SJCRH30 (cell line): ENCODE measurements at regions not wholly inside any gene's neighbourhood (a gene's known extent, or its start where the extent isn't known, plus 50 kb on each side); places are given as distances from the start of the nearest gene placed in this dataset.

Experiments
- DNase-seq, 2 experiments: peaks; one replicate each; pipeline ENCODE4 v3.0.0-alpha.2; 2015 to 2020
- H3K27ac ChIP-seq: fragments of 250-450 bp; sonication (Bioruptor Pico); 2 replicates; pipeline ENCODE4 v1.5.1; 2020; ENCODE audit warnings: mild to moderate bottlenecking, moderate library complexity
- H3K27me3 ChIP-seq: fragments of 250-450 bp; sonication (Bioruptor Pico); 2 replicates; pipeline ENCODE4 v1.5.1; 2020; ENCODE audit warnings: mild to moderate bottlenecking, moderate library complexity
- H3K36me3 ChIP-seq: fragments of 250-450 bp; sonication (Bioruptor Pico); 2 replicates; pipeline ENCODE4 v1.5.1; 2020; ENCODE audit warnings: mild to moderate bottlenecking, moderate library complexity
- H3K4me1 ChIP-seq: fragments of 250-450 bp; sonication (Bioruptor Pico); 2 replicates; pipeline ENCODE4 v1.5.1; 2020; ENCODE audit warnings: mild to moderate bottlenecking, moderate library complexity
- H3K4me3 ChIP-seq: fragments of 250-450 bp; sonication (Bioruptor Pico); 2 replicates; pipeline ENCODE4 v1.5.1; 2020; ENCODE audit warnings: mild to moderate bottlenecking, moderate library complexity
- H3K9me3 ChIP-seq: fragments of 250-450 bp; sonication (Bioruptor Pico); replicated peaks from 2 replicates; pipeline ENCODE4 v1.5.1; 2020; ENCODE audit warnings: mild to moderate bottlenecking, moderate library complexity

DNA sequence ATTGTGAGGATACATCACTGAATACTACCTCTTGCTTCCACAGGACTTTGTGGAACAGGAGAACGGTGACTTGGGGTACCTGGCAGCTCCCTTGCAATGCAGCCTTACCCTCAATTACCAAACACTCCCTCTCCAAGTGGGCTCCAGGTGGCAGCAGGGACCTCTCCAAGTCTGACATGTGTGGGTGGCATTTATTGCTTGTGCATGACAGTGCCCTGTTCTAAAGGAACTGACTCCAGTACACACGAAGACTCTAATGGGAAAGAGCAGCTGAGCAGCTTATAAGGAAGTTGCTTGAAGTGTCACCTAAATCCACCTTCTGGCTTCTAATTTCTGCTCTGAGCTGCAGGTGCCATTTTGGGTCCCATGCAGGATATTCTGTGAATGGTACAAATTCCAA lies 174.1 kb upstream of the SLCO3A1 start:
- H3K4me1 ChIP-seq = no peaks in the 10 kb centered on the region
- no peaks in the 10 kb centered on the region for H3K36me3 ChIP-seq
- H3K9me3 ChIP-seq = no peaks in the 10 kb centered on the region; the same call in 1 of the 2 replicates
- no peak overlapping the region for H3K27ac ChIP-seq
- DNase-seq = no peak
- H3K4me3 ChIP-seq = no peak overlapping the region
- H3K27me3 ChIP-seq = no peaks in the 10 kb centered on the region

- Histone ChIP-seq H3K27me3 (no peaks in the 10 kb centered on the region), H3K4me3 (no peak overlapping the region), H3K27ac (no peak overlapping the region), H3K9me3 (no peaks in the 10 kb centered on the region), H3K36me3 (no peaks in the 10 kb centered on the region), H3K4me1 (no peaks in the 10 kb centered on the region)
- no peak for DNase-seq
Measured at GRCh38 chr15:91685436-91685835, 168.1 kb upstream of the SLCO3A1 start.

- Histone ChIP-seq H3K36me3 (no peaks in the 10 kb centered on the region), H3K27ac (no peak overlapping the region), H3K4me3 (no peak overlapping the region), H3K9me3 (no peaks in the 10 kb centered on the region), H3K4me1 (no peaks in the 10 kb centered on the region), H3K27me3 (no peaks in the 10 kb centered on the region)
- no peak for DNase-seq
Measured at GRCh38 chr15:91688811-91689210, 164.7 kb upstream of the SLCO3A1 start.

GRCh38 chr15:91689377-91689776 lies 164.1 kb upstream of the SLCO3A1 start:
- Histone ChIP-seq H3K4me1 (no peaks in the 10 kb centered on the region), H3K27me3 (no peaks in the 10 kb centered on the region), H3K9me3 (no peaks in the 10 kb centered on the region), H3K27ac (no peak overlapping the region), H3K4me3 (no peak overlapping the region), H3K36me3 (no peaks in the 10 kb centered on the region)
- DNase-seq = no peak

GRCh38 chr15:91692596-91692995 lies 160.9 kb upstream of the SLCO3A1 start:
- Histone ChIP-seq H3K36me3 (no peaks in the 10 kb centered on the region), H3K9me3 (no peaks in the 10 kb centered on the region), H3K27ac (no peak overlapping the region), H3K27me3 (no peaks in the 10 kb centered on the region), H3K4me1 (no peaks in the 10 kb centered on the region), H3K4me3 (no peak overlapping the region)
- no peak for DNase-seq

DNA sequence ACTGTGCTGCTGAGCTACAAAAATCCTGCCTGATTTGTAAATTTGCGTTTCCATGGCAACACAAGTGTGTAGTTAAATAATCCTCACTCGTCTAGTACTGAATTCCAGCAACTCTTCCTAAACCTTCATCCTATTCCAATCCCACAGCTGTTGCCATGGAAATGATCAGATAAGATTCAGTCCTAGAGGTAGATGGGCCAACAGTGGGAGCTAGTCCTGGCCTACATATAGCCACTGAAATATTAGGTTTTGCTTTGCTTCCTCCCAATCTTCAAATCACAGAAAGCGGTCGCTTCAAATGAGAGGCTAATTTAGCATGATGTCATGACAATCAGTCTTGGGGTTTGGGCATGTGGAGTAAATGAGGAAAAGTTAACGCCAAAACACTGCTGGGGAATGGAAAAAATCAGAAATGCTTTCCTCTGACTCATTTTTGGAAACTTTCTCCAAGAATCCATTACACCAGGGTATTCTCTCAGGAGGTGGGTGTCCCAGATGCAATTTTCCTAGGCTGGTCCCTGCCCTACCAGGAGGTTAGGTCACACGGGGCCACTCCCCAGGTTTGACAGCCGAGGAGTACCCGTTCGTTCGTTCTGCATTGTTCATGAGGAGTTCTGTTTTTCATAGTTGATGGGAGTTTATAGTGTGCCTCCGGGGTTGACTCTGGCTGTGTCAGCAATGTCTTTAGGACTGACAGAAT lies 159.2 kb upstream of the SLCO3A1 start:
- H3K9me3 ChIP-seq = no peaks in the 10 kb centered on the region
- H3K4me3 ChIP-seq = no peak overlapping the region
- H3K27me3 ChIP-seq = no peaks in the 10 kb centered on the region
- H3K27ac ChIP-seq = no peak overlapping the region
- H3K4me1 ChIP-seq = no peaks in the 10 kb centered on the region
- peak in 1 of 2 experiments; percentile 26 for DNase-seq
- H3K36me3 ChIP-seq = no peaks in the 10 kb centered on the region

- no peak for DNase-seq
- H3K9me3 ChIP-seq = no peaks in the 10 kb centered on the region
- H3K27me3 ChIP-seq = no peaks in the 10 kb centered on the region
- H3K4me1 ChIP-seq = no peaks in the 10 kb centered on the region
- H3K36me3 ChIP-seq = no peaks in the 10 kb centered on the region
- no peak overlapping the region for H3K4me3 ChIP-seq
- H3K27ac ChIP-seq = no peak overlapping the region
Measured at GRCh38 chr15:91694831-91695210, 158.7 kb upstream of the SLCO3A1 start.

DNA sequence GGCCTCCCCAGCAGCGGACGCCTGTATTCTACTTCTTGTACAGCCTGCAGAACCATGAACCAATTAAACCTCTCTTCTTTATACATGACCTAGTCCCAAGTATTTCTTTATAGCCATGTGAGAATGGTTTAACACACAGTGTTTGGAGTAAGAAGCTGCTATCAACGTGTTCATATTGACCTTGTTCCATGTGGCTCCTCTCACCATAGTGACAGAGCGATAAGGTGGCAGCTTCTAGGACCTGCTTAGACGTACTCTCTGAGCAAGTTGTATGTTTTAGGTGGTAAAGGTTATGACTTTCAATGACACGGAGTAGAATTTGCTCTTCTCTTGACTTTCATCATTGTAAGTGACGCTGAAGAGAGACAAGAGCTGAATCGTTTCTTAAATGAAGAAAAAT lies 157.7 kb upstream of the SLCO3A1 start:
- Histone ChIP-seq H3K9me3 (no peaks in the 10 kb centered on the region), H3K4me1 (no peaks in the 10 kb centered on the region), H3K4me3 (no peak overlapping the region), H3K27me3 (no peaks in the 10 kb centered on the region), H3K36me3 (no peaks in the 10 kb centered on the region), H3K27ac (no peak overlapping the region)
- no peak for DNase-seq

- Histone ChIP-seq H3K4me1 (no peaks in the 10 kb centered on the region), H3K9me3 (no peaks in the 10 kb centered on the region), H3K36me3 (no peaks in the 10 kb centered on the region), H3K27me3 (no peaks in the 10 kb centered on the region), H3K27ac (no peak overlapping the region), H3K4me3 (no peak overlapping the region)
- no peak for DNase-seq
Measured at GRCh38 chr15:91696981-91697380, 156.5 kb upstream of the SLCO3A1 start.

- H3K4me1 ChIP-seq = no peaks in the 10 kb centered on the region
- H3K27me3 ChIP-seq = no peaks in the 10 kb centered on the region
- H3K36me3 ChIP-seq = no peaks in the 10 kb centered on the region
Measured at GRCh38 chr15:91698241-91698640, 155.3 kb upstream of the SLCO3A1 start.

GRCh38 chr15:91699741-91700140 lies 153.8 kb upstream of the SLCO3A1 start:
- Histone ChIP-seq H3K4me1 (no peaks in the 10 kb centered on the region), H3K9me3 (no peaks in the 10 kb centered on the region), H3K4me3 (no peak overlapping the region), H3K36me3 (no peaks in the 10 kb centered on the region), H3K27ac (no peak overlapping the region), H3K27me3 (no peaks in the 10 kb centered on the region)
- no peak for DNase-seq

More at GRCh38 chr15:91698241-91698640, 155.3 kb upstream of the SLCO3A1 start:
- H3K9me3 ChIP-seq = no peaks in the 10 kb centered on the region
- no peak overlapping the region for H3K4me3 ChIP-seq
- no peak overlapping the region for H3K27ac ChIP-seq
- no peak for DNase-seq

GRCh38 chr15:91703274-91703673 lies 150.2 kb upstream of the SLCO3A1 start:
- no peaks in the 10 kb centered on the region for H3K4me1 ChIP-seq
- no peaks in the 10 kb centered on the region for H3K27me3 ChIP-seq
- no peak overlapping the region for H3K4me3 ChIP-seq
- DNase-seq = no peak
- no peak overlapping the region for H3K27ac ChIP-seq
- H3K9me3 ChIP-seq = no peaks in the 10 kb centered on the region
- no peaks in the 10 kb centered on the region for H3K36me3 ChIP-seq

GRCh38 chr15:91704343-91704742 lies 149.2 kb upstream of the SLCO3A1 start:
- H3K36me3 ChIP-seq = no peaks in the 10 kb centered on the region
- H3K4me3 ChIP-seq = no peak overlapping the region
- no peaks in the 10 kb centered on the region for H3K4me1 ChIP-seq
- H3K9me3 ChIP-seq = no peaks in the 10 kb centered on the region
- H3K27me3 ChIP-seq = no peaks in the 10 kb centered on the region
- DNase-seq = no peak
- no peak overlapping the region for H3K27ac ChIP-seq

DNA sequence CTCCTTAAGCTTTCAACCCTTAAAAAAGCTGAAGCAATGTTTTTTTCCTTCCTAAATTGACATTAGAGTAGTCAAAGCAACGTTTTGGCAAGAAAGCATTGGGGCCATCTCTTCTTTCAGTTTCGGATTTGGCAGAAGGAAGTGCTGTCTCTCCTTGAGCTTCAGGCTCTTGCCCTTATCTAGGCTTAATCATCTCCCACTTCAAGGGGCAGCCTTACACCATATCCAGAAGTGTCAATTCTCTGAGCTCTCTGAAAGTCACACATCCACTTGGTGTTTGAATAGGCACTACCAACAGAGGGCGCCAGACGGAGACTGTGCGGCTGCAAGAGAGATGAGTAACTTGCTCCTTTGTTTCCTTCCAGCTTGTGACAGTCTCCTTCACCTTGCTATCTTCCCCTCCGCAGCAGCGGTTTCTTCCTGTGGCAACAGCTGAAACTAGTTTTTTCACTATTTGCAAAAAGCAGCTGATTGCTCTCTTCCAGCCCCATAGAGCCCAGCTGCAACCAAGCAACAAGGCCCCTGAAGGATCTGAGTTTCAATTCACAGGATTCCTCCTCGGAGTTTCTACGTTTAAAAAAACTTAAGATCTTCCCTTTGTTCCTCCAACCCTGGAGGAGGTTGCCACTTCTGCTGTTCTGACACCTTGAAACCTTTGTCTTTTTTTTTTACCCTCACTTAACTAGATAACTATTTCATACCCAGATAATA lies 147.0 kb upstream of the SLCO3A1 start:
- Histone ChIP-seq H3K27me3 (no peaks in the 10 kb centered on the region), H3K9me3 (no peaks in the 10 kb centered on the region), H3K27ac (no peak overlapping the region), H3K4me3 (no peak overlapping the region), H3K4me1 (no peaks in the 10 kb centered on the region), H3K36me3 (no peaks in the 10 kb centered on the region)
- peak; percentile 74 to 87 for DNase-seq

GRCh38 chr15:91710080-91710698 lies 143.3 kb upstream of the SLCO3A1 start:
- no peaks in the 10 kb centered on the region for H3K4me1 ChIP-seq
- H3K9me3 ChIP-seq = no peaks in the 10 kb centered on the region
- H3K27ac ChIP-seq = no peak overlapping the region
- no peak overlapping the region for H3K4me3 ChIP-seq
- H3K27me3 ChIP-seq = no peaks in the 10 kb centered on the region
- H3K36me3 ChIP-seq = no peaks in the 10 kb centered on the region
- DNase-seq = no peak
